ENCODE measurements at regions not wholly inside any gene's neighbourhood (a gene's known extent, or its start where the extent isn't known, plus 50 kb on each side); places are given as distances from the start of the nearest gene placed in this dataset.

DNA sequence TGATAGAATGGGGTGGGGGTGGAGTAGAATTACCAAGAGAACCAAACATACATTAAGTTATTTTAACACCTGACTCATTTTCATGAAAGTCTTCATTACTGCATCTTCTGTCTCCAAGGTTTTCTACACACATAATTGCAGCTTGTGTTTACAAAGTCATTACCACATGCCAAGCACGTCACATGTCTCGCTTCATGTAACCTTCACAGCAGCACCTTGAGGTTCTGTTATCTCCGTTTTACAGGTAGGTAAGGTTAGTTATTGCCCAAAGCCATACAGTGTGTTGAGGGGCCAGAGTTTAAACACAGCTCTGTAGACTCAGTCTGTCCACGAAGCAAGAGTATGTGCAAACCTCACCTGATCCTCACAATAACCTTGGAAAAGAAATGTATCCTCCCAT, 64.3 kb upstream of the RBM19 start:
- TF ChIP-seq, protein P1, sequence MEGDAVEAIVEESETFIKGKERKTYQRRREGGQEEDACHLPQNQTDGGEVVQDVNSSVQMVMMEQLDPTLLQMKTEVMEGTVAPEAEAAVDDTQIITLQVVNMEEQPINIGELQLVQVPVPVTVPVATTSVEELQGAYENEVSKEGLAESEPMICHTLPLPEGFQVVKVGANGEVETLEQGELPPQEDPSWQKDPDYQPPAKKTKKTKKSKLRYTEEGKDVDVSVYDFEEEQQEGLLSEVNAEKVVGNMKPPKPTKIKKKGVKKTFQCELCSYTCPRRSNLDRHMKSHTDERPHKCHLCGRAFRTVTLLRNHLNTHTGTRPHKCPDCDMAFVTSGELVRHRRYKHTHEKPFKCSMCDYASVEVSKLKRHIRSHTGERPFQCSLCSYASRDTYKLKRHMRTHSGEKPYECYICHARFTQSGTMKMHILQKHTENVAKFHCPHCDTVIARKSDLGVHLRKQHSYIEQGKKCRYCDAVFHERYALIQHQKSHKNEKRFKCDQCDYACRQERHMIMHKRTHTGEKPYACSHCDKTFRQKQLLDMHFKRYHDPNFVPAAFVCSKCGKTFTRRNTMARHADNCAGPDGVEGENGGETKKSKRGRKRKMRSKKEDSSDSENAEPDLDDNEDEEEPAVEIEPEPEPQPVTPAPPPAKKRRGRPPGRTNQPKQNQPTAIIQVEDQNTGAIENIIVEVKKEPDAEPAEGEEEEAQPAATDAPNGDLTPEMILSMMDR (IDR thresholded peaks at IDR 0.05) = no peak
- TF ChIP-seq POLR2A (IDR thresholded peaks at IDR 0.05) = no peak
